Cardiac septum (tissue), 1 donor: ENCODE measurements at regions not wholly inside any gene's neighbourhood (a gene's known extent, or its start where the extent isn't known, plus 50 kb on each side); places are given as distances from the start of the nearest gene placed in this dataset.

Experiments
- DNase-seq: peaks from one replicate; pipeline ENCODE4 v3.0.0-alpha.2; 2020; ENCODE audit warnings: low spot score
- intact Hi-C: fragments of 100-400 bp; cut with DNase I; formaldehyde crosslinking; loops from one replicate; pipeline ENCODE4 v1.14.0; 2022
- donor health status: DM: no; HTN: no; CAD: no.

DNA sequence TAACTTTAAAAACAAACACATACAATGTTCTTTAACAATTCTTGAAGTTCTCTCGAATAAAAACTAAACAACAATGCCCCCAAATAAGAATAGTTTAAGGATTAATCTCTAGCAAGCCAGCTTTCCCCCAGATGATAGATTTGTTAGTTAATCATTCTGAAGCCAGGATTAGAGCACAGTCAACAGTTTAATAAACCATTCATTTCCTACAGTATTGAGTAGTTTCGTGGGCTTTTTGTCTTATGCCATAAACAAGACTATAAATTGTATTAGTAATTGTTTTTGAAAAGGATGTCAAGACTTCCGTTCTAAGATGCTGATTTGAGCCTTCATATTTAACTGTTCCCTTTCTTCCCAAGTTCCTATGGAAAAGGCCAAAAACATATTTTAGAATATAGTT is 136.6 kb downstream of the PIK3R1 start:
- intact Hi-C loops = no loop called here
- no peak for DNase-seq

DNA sequence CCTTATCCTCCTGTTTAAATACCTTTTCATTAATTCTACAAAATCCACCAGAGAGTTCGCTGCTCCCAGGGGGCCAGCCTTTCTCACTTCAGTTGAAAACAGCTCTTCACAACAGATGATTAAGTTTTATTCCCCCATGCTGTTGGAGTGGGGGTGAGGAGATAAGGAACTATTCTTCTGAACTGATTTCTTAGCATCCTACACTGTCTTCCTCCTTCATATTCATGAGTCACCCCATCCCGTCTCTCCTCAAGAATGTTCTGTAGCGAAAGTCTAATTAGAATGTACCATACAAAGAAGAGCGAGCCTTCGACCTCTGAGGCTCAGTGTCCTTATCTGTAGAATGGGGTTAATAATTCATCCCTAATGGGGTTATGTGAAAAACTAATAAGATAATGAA is 138.0 kb downstream of the PIK3R1 start:
- no peak for DNase-seq
- intact Hi-C loops = no loop called here

DNA sequence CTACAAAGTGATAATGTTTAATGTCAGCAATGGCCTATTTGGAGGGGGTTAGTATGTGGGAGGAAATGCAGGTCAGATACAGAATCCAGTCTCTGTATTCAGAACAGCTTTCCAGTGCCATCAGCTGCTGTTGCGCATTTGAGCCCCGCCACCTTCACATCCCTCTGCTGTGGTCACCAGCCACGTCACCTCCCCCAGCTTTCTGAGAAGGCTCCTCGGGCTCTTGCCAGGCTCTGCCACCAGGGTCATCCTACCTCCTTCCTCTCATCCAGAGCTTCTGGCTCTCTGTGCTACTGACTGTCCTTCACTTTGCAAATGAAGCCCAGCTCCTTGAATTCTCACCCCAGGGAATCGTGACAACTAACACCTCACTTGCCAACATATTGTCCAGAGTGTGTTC is 138.8 kb downstream of the PIK3R1 start:
- intact Hi-C loops = no loop called here
- DNase-seq = no peak

DNA sequence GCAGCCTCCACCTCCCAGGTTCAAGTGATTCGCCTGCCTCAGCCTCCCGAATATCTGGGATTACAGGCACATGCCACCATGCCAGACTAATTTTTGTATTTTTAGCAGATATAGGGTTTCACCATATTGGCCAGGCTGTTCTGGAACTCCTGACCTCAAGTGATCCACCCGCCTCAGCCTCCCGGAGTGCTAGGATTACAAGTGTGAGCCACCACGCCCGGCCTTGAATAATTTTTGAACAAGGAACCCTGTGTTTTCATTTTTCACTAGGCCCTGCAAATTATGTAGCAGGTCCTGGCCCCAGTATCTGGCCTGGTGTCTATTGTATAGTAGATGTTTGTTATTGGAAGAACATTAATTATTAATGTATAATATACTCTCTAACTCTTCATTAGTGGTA is 140.7 kb downstream of the PIK3R1 start:
- DNase-seq = no peak
- intact Hi-C loops = no loop called here

DNA sequence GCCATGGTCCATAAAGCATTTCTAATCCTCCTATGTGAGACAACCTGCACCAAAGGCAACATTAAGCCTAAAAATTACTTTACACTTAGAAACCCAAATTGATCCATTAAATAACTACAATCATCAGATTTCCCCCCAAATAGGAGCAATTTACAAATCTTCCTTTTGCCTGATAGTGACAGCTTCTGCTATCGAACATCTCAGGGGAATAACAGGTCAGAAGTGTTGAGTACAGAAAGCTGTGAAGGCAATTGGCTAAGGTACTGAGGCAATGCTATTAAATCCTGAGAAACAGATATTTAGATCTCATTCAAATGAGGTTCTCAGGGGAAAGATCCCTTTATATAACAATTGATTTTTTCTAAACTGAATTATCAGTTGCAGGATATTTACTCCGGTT is 141.1 kb downstream of the PIK3R1 start:
- intact Hi-C loops = no loop called here
- DNase-seq = no peak

DNA sequence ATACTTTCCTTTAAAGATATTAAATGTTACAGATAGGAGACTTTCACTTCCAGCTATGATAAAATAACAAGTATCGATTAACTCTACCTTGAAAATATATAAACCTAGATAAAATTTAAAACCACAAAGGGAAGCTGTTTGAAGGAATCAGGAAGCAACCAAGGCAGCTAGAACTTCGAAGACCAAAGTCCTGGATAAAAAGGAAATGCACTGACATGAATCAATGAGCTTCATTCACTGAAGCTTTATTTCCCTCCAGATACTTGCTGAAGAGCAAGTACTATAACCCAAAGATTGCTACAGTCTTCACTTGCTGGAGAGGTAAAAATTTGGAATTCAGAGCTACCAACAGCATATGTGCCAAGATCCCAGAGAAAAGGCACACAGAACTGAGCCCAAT is 144.1 kb downstream of the PIK3R1 start:
- no peak for DNase-seq
- intact Hi-C loops = no loop called here

DNA sequence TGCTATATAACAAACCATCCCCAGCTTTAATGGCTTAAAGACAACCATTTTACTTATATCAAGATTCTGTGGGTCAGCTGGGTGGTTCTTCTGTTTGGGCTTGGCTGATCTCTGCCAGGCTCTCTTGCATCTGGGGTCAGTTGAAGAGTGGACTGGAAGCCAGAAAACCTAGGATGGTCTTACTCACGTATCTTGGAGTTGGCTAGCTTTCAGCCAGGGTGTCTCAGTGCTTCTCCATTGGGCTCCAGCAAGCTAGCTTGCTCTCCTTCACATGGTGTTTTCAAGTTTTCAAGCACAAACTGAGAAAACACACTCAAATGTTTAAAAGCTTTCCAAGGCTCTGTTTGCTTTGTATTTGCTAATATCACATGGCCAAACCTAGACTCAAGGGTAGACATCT is 146.8 kb downstream of the PIK3R1 start:
- intact Hi-C loops = no loop called here
- DNase-seq = no peak

DNA sequence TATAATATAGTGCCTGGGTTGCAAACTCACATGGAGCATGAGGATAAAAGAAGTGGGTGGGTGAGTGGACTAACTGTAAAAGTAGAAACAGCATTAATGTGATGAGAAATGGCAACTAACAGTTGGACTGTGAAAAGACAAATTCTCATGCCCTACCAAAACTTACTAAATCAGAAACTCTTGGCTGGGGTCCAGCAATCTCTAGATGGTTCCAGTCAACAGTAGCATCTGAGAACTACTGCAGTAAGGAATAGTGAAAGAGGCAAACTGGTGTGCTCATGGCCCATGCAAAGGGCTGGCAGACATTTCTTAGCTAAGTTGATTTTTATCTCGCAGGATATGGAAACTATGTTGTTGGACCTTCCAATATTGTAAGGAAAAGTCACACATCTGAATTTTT is 150.3 kb downstream of the PIK3R1 start:
- DNase-seq = no peak
- intact Hi-C loops = no loop called here

DNA sequence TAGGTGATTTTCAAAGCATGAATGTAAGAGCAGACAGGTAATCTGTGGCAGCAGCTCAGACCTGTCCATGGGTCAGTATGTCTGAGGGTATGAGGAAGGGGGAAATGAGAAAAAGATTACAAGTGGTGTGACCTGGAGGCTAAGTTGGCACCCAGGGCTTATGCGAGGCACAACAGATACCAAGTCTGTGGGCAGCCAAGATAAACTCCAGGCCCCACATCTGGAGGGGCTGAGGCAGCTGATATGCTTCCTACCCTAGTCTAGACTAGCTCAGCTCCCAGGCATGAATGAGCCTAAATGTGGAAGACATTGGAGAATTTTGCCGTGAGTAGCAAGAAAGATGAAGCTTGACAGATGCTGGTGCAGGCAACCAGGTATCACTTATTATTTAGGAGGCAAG is 151.7 kb downstream of the PIK3R1 start:
- intact Hi-C loops = no loop called here
- no peak for DNase-seq

DNA sequence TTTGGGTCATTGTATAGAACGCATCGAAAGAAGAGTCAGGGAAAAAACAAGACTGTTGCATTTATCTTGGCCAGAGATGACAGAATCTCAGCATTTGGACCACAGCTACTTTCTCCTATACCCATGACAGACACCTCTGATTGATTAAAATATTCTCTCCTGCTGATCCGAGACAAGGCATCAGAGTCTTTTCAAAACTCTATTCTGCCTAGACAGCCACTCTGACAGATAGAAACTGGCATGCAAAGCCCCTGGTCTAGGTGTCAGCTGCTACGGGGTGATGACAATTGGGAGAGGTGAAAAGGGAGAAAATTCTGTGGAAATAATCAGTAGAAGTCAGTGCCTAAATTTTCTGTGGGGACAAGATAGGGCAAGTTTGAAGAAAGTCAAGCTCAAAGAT is 152.2 kb downstream of the PIK3R1 start:
- intact Hi-C loops = no loop called here
- DNase-seq = no peak

DNA sequence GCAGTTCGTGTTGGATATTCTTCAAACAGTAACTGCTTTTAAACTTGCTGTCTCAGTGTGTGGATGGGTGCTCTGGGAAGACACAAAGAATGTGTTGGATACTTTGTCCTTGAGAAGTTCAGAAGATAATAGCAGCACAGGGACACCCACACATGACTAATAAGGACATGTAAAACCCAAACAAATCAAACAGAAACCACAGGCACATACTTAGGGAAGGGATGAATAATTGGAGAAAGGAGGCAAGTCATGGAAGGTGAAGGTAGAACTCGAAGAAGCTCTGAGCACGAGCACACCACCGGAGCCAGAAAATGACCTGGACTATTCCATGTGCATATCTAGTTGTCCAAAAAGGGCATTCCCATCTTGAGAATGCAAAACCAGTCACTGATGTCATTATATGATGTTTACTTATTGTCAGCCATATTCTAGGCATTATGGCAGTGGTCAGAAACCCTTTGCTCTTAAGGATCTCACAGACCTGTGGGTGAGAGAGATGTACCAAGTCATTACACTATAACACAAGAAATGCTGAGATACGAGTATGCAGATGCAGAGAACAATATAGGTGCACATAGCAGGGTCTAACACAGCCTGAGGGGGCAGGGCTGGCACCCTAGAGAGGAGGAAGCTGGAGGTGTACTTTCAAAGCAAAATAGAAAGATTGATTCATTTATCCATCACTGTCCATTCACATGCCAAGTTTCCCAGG is 152.9 kb downstream of the PIK3R1 start:
- no peak for DNase-seq
- intact Hi-C loops = no loop called here

DNA sequence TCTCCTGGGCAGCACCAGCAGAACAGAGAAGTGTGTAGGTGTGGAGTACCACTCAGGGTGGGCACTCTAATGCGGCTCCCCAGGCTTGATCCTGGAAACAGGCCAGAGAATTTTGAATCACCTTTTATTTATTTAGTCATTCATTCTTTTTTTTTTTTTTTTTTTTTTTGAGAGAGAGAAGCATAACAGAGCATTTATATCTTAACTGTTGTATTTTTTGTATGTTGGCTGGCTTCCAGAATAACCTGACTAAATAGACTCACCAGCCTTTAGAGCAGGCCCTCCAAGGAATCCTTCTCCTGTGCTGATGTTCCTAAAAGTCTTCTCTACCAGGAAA is 153.4 kb downstream of the PIK3R1 start:
- DNase-seq = no peak
- intact Hi-C loops = no loop called here

DNA sequence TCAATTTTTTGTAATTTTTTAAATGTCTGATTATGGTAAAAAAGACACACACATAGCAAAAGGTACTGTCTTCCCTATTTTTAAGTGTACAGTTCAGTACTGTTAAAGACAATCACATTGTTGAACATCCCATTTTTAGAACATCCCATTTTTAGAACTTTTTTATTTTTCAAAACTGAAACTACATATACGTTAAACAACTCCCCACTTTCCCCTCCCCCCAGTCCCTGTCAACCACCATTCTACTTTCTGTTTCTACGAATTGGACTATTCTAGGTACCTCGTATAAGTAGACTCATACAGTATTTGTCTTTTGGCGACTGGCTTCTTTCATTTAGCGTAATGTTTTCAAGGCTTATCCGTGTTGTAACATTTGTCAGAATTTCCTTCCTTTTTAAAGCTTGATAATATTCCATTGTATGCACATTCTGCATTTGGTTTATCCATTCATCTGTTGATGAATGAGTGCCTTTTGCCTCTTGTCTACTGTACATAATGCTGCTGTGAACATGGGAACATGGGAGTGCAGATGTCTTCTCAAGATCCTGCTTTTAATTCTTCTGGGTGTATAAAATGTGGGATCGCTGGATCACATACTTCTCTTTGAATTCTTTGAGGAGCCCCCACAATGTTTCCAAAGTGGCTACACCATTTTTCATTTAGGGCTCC is 154.0 kb downstream of the PIK3R1 start:
- no peak for DNase-seq
- intact Hi-C loops = no loop called here

DNA sequence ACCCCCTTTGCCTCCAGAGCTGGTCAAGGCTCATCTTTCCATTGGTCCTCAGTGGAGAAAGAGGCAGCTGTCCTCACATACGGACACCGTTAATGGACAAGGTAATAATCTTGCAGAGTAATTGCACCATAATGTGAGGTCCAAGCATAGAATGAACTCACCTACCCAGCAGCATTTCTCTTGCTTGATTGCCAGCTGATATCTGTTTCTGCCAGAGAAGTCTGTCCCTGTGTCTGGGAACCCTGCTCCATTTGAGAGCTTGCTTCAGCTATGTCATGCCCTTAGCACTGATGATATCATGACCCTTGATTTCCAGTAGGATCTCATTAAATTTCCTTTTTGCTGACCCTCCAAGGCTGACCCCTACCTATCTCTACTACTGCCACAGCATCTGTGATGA is 154.6 kb downstream of the PIK3R1 start:
- DNase-seq = no peak
- intact Hi-C loops = no loop called here

DNA sequence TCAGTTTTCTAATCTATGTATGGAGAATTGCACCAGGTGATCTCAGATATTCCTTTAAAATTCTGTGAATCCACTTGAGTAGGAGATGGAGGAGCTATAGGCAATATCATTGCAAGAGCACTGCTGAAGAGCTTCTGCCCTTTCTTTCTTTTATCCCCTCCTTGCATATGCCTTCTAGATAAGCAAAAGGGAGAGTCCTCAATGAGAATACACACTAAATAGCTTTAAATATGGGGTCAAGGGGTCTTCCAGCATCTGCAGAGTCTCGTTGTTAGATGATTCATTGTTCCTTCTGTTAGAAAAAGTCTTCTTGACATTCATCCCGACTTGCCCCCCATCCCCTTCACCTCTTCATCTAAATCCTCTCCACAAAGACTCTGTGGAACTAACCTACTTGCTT is 156.1 kb downstream of the PIK3R1 start:
- no peak for DNase-seq
- intact Hi-C loops = no loop called here

DNA sequence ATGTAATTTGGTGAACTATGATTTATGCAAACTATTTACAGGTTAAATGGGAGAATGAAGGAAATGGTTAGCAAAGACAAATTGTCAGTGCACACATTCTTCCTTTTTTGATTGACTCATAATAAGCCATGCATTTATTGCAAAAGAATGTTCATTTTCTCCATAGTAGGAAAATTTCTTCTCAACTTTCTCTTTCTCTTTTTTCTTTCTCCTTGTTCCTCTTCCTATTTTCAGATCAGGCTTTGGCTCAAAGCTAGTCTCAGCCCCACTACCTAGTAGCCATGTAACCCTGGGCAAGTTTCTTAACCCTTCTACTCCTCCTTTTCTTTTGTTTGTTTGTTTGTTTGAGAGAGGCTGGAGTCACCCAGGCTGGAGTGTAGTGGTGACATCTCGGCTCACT is 156.6 kb downstream of the PIK3R1 start:
- intact Hi-C loops = no loop called here
- no peak for DNase-seq

DNA sequence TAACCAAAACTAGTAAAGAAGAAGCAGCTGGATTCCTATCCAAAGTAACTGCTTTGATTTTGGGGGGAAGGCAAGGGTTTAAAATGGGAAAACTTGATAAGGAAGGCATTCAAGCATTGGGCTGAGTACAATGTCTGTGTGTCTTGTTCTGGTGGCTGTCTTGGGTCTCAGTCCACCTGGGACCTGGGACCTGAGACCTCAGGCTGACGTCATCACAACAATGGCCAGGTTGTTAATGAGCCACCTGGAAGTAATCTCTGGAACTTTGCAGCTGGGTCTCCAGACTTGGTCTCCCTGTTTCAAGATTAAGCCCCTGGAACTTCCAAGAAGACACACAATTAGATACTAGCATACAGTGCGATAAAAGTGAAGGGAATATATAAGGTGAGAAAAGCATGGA is 157.5 kb downstream of the PIK3R1 start:
- no peak for DNase-seq
- intact Hi-C loops = no loop called here

DNA sequence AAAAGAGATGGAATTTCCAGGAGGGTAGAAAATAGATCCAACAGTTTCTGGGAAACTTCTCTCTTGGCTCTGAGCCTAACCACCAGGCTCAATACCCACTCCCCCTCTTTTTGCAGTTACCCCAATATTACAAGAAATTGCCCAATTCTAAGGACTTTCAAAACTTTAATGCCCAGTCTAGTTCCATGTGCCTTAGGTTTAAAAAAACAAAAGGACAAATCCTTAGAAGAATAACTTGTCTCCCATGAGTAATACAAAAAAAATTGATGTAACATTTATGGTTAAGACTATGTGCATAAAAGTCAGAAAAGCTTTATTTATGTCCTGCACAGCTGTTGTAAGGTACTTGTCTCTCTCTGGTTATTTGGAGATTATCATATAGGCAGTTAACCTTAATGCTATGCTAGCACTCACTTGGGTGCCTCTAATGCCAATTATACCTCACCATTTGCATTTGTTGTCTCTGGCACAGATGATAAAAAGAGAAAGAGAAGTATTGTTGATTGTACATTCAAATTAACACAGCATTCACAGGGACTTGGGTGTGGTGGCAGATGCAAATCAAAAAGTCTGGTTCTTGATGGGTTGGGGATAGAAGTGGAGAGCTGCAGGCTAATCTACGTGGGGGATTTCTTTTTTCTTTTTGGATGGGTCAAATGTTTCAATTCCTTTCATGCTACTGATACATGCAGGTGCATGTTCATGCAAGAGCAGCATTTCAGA is 159.4 kb downstream of the PIK3R1 start:
- DNase-seq = no peak
- intact Hi-C loops = loop anchor here (5.0 kb wide), 1 partner anchor 42 kb away; no protein-coding TSS in a partner anchor

DNA sequence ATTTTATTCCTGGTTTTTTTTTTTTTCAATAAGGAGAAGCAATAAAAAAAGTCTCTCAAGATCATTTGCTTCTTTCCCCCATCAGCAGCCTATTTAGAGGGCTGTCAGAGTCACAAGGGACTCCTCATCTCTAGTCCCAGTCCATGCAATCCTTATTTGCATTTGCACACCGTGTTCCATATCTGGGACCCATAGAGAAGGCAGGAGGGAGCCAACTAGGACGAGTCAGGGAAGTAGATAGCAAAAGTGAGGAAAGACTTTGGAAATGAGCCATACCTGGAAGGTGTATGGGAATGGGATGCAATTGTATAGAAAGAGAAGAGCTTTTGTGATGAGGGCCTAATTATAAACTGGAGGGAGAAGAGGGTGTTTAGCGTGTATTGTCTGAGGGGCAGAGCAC is 160.0 kb downstream of the PIK3R1 start:
- intact Hi-C loops = loop anchor here (5.0 kb wide), 1 partner anchor 42 kb away; no protein-coding TSS in a partner anchor
- DNase-seq = no peak

DNA sequence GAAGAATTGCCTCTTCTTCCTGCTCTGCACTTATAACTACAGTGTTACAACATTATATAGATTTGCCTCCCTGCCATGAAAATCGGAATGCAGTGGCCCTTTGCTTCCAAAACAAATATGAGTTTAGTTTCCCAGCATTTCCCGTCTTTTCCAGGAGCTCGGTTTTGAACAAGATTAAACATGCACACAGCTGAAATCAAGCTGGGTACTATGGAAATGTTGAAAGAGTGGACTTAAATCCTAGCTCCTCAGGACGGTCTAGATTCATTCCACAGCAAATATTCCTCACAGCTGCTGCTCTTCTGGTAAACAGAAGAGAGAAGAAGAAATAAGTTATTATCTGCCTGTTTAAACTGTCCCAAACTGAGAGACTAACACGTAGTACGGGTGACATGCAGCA is 161.4 kb downstream of the PIK3R1 start:
- no peak for DNase-seq
- intact Hi-C loops = loop anchor here (5.0 kb wide), 1 partner anchor 40 kb away; no protein-coding TSS in a partner anchor

DNA sequence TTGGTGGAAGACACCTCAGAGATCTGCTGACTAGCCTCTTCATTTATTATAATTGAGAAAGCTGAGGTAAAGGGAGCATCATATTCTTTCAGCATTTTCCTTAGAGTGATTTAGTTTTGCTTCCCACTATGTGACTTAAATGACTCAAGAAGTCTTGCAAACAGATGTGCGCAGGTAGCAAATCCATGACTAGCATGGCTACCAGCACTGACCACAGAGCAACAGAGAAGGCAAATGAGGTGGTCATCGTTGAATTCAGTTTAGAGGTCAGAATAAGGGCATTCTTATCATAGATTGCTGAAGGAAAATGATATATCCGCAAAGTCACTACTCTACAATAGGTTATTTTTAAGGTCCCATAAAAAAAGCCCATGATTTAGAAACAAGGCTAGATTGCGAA is 162.2 kb downstream of the PIK3R1 start:
- intact Hi-C loops = loop anchor here (5.0 kb wide), 1 partner anchor 40 kb away; no protein-coding TSS in a partner anchor
- DNase-seq = no peak
